T-helper 17 cell (primary cell): ENCODE measurements at regions not wholly inside any gene's neighbourhood (a gene's known extent, or its start where the extent isn't known, plus 50 kb on each side); places are given as distances from the start of the nearest gene placed in this dataset.

Experiments used
- ATAC-seq: fragments of 150-1000 bp; cut with Tn5 transposase; 2 replicates; pipeline ENCODE4 v1.10.0; 2021; ENCODE audit warnings: mild to moderate bottlenecking, moderate library complexity
- DNase-seq, 3 donors: peaks; one replicate each; pipeline versions ENCODE4 v3.0.0 to v3.0.0-alpha.2; 2020 to 2021
- H3K9me3 ChIP-seq: one replicate; pipeline ENCODE4 v1.7.0; 2013; ENCODE audit warnings: low read length, mild to moderate bottlenecking; ENCODE audit not compliant: control insufficient read depth, poor library complexity, severe bottlenecking
- H3K27ac Mint-ChIP-seq: one replicate; pipeline ENCODE4 v1.8.0; 2022; ENCODE audit warnings: mild to moderate bottlenecking, moderate library complexity, mixed read lengths
- H3K27me3 Mint-ChIP-seq: one replicate; pipeline ENCODE4 v1.8.0; 2022; ENCODE audit warnings: mixed read lengths
- H3K36me3 Mint-ChIP-seq: one replicate; pipeline ENCODE4 v1.8.0; 2022; ENCODE audit warnings: low read depth, mixed read lengths
- H3K4me1 Mint-ChIP-seq: one replicate; pipeline ENCODE4 v1.8.0; 2022; ENCODE audit warnings: mild to moderate bottlenecking, mixed read lengths
- H3K4me3 Mint-ChIP-seq: one replicate; pipeline ENCODE4 v1.8.0; 2022; ENCODE audit warnings: mild to moderate bottlenecking, moderate library complexity, mixed read lengths

- Mint-ChIP-seq H3K27ac (no peak overlapping the region), H3K4me1 (no peaks in the 10 kb centered on the region), H3K36me3 (peaks cover 3% of the 10 kb centered on the region), H3K4me3 (no peak overlapping the region), H3K27me3 (peaks cover 20% of the 10 kb centered on the region)
- ATAC-seq = no peak
- no peak for DNase-seq
- no peaks in the 10 kb centered on the region for H3K9me3 ChIP-seq
Observed at GRCh38 chr11:13062115-13062514, 53.0 kb downstream of the RASSF10 start.

DNA sequence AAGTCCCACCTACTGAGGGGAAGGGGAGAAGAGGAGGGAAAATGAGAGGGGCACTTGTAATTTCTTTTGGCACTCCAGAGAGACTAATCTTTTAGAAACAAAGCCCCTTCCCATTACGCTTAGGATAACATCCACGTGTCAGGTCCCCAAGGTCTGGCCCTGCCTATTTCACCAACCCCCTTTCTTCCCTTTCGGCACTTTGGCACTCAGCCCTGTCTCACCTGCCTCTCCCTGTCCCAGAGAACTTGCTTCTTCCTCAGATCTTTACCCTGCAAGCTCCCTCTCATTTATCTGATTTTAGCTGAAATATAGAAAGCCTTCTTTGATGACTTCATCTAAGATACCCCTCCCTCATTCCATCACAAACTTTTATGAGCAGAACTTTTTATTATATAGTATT lies 55.5 kb downstream of the RASSF10 start:
- DNase-seq (no peak), ATAC-seq (no peak)
- H3K36me3 Mint-ChIP-seq = peaks cover 3% of the 10 kb centered on the region
- peaks cover 26% of the 10 kb centered on the region for H3K27me3 Mint-ChIP-seq
- no peak overlapping the region for H3K27ac Mint-ChIP-seq
- no peak overlapping the region for H3K4me3 Mint-ChIP-seq
- no peaks in the 10 kb centered on the region for H3K4me1 Mint-ChIP-seq
- no peaks in the 10 kb centered on the region for H3K9me3 ChIP-seq

DNA sequence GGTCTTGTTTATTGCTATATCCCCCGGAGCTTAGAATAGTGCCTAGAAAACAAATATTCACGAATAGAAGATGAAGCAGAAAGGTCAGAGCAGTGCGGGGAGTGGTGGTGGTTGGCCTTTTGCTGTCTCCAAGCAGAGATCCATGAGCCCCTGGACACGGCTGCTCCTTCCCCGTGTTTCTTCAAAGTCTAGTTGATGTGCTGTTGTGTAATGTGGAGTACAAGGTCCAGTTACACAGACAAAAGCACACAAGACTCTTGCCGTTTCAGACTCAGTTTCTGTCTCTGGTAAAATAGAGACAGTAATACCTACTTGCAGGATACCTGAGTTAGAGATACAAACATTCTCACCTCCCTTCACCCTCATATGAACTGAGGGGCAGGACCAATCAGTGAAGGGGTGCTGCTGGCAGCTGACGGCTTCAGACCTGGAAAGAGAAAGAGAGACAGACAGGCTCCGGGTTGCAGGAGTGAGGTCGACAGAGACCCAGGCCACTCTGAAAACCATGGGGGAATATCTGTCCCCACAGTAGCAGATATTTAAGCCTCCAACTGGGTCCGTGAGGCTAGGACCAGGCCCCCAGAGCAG lies 56.2 kb downstream of the RASSF10 start:
- H3K9me3 ChIP-seq = no peaks in the 10 kb centered on the region
- peaks cover 27% of the 10 kb centered on the region for H3K27me3 Mint-ChIP-seq
- H3K27ac Mint-ChIP-seq = no peak overlapping the region
- ATAC-seq = no peak
- DNase-seq = no peak
- H3K36me3 Mint-ChIP-seq = peaks cover 3% of the 10 kb centered on the region
- no peak overlapping the region for H3K4me3 Mint-ChIP-seq
- no peaks in the 10 kb centered on the region for H3K4me1 Mint-ChIP-seq

DNA sequence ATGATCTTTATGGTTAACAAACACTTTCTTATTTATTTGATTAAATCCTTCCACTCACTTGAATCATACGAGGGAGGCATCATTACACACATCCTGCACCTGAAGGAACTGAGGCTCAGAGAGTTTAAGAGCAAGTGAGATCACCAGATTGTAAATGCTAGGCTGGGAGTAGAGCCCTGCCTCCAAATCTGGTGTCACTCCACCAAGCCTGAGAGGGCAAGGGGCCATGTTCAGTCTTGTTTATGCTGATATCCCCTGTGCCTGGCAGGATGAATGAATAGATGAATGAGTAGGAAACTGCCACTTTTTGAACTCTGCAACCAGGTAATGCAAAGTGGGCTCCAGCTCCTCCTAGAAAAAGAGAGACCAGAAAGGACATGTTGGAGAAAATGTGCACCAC lies 59.1 kb downstream of the RASSF10 start:
- Mint-ChIP-seq H3K4me3 (no peak overlapping the region), H3K27me3 (peaks cover 44% of the 10 kb centered on the region), H3K36me3 (peaks cover 3% of the 10 kb centered on the region), H3K27ac (no peak overlapping the region), H3K4me1 (no peaks in the 10 kb centered on the region)
- no peak for ATAC-seq
- DNase-seq = no peak
- no peaks in the 10 kb centered on the region for H3K9me3 ChIP-seq

GRCh38 chr11:13073119-13073981 lies 64.2 kb downstream of the RASSF10 start:
- no peak overlapping the region for H3K4me3 Mint-ChIP-seq
- no peak overlapping the region for H3K27ac Mint-ChIP-seq
- peaks cover 56% of the 10 kb centered on the region for H3K27me3 Mint-ChIP-seq
- H3K9me3 ChIP-seq = no peaks in the 10 kb centered on the region
- H3K4me1 Mint-ChIP-seq = no peaks in the 10 kb centered on the region
- DNase-seq (no peak), ATAC-seq (no peak)
- peaks cover 3% of the 10 kb centered on the region for H3K36me3 Mint-ChIP-seq

DNA sequence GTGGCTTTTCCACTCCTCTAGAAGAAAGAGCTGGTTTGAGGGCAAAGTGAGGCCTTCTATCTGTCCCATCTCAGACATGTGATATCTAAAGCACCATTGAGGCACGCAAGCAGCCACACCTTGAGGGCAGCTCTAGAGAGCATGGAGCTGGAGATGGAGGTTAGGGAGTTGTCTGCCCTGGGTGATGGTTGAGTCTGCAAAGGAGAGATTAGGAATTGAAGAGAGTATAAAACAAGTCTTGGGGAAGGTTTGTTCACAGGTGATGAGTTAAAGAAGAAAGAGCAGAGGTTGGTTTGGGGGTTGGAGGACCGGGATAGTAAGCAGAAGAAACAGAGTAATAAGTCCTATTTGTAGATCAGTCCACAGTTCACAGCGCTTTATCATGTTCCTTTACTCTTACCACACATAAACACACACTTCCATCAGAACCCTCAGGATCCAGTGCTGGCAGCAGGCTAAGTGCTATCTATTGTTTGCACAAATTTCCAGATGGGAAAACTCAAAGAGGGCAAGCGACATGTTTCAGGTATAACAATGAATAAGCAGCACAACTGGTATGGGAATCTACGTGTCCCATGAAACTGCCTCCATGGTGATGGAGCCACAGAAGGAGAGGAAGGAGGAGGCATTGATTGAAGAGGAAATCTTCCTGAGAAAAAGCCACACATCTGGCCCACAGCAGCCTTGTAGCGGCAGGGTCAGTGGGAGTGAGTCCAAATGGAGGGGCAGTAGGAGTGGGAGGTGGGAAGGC lies 65.8 kb downstream of the RASSF10 start:
- H3K9me3 ChIP-seq = no peaks in the 10 kb centered on the region
- no peak for DNase-seq
- Mint-ChIP-seq H3K4me3 (no peak overlapping the region), H3K27me3 (peaks cover 72% of the 10 kb centered on the region), H3K4me1 (no peaks in the 10 kb centered on the region), H3K36me3 (peaks cover 3% of the 10 kb centered on the region), H3K27ac (no peak overlapping the region)
- ATAC-seq = no peak

- H3K36me3 Mint-ChIP-seq = peaks cover 3% of the 10 kb centered on the region
- no peak overlapping the region for H3K27ac Mint-ChIP-seq
- H3K4me3 Mint-ChIP-seq = no peak overlapping the region
- ATAC-seq = no peak
- H3K4me1 Mint-ChIP-seq = no peaks in the 10 kb centered on the region
- no peaks in the 10 kb centered on the region for H3K9me3 ChIP-seq
- peaks cover 69% of the 10 kb centered on the region for H3K27me3 Mint-ChIP-seq
- DNase-seq = no peak
Observed at GRCh38 chr11:13076961-13077360, 67.8 kb downstream of the RASSF10 start.

- DNase-seq = no peak
- H3K4me3 Mint-ChIP-seq = no peak overlapping the region
- H3K4me1 Mint-ChIP-seq = no peaks in the 10 kb centered on the region
- no peaks in the 10 kb centered on the region for H3K9me3 ChIP-seq
- H3K27me3 Mint-ChIP-seq = peaks cover 76% of the 10 kb centered on the region
- no peak for ATAC-seq
- peaks cover 3% of the 10 kb centered on the region for H3K36me3 Mint-ChIP-seq
- H3K27ac Mint-ChIP-seq = no peak overlapping the region
Observed at GRCh38 chr11:13080861-13081260, 71.7 kb downstream of the RASSF10 start.

- DNase-seq (no peak), ATAC-seq (no peak)
- H3K9me3 ChIP-seq = no peaks in the 10 kb centered on the region
- Mint-ChIP-seq H3K27ac (no peak overlapping the region), H3K36me3 (peaks cover 3% of the 10 kb centered on the region), H3K4me3 (no peak overlapping the region), H3K4me1 (no peaks in the 10 kb centered on the region), H3K27me3 (peaks cover 74% of the 10 kb centered on the region)
Observed at GRCh38 chr11:13082588-13082987, 73.5 kb downstream of the RASSF10 start.

- no peaks in the 10 kb centered on the region for H3K9me3 ChIP-seq
- H3K36me3 Mint-ChIP-seq = no peaks in the 10 kb centered on the region
- peaks cover 3% of the 10 kb centered on the region for H3K4me1 Mint-ChIP-seq
- H3K27me3 Mint-ChIP-seq = peaks cover 19% of the 10 kb centered on the region
- DNase-seq = no peak
- no peak overlapping the region for H3K27ac Mint-ChIP-seq
- no peak for ATAC-seq
- no peak overlapping the region for H3K4me3 Mint-ChIP-seq
Observed at GRCh38 chr11:13090228-13090708, 81.2 kb downstream of the RASSF10 start.

GRCh38 chr11:13091373-13091772 lies 82.3 kb downstream of the RASSF10 start:
- peaks cover 3% of the 10 kb centered on the region for H3K4me1 Mint-ChIP-seq
- H3K27ac Mint-ChIP-seq = no peak overlapping the region
- ATAC-seq (no peak), DNase-seq (no peak)
- no peaks in the 10 kb centered on the region for H3K9me3 ChIP-seq
- no peaks in the 10 kb centered on the region for H3K36me3 Mint-ChIP-seq
- H3K27me3 Mint-ChIP-seq = peaks cover 10% of the 10 kb centered on the region
- no peak overlapping the region for H3K4me3 Mint-ChIP-seq

- no peaks in the 10 kb centered on the region for H3K9me3 ChIP-seq
- Mint-ChIP-seq H3K27me3 (peaks cover 7% of the 10 kb centered on the region), H3K4me3 (no peak overlapping the region), H3K36me3 (no peaks in the 10 kb centered on the region), H3K4me1 (peaks cover 3% of the 10 kb centered on the region), H3K27ac (no peak overlapping the region)
- ATAC-seq (no peak), DNase-seq (no peak)
Observed at GRCh38 chr11:13091804-13092203, 82.7 kb downstream of the RASSF10 start.

- H3K36me3 Mint-ChIP-seq = no peaks in the 10 kb centered on the region
- no peak overlapping the region for H3K4me3 Mint-ChIP-seq
- H3K27me3 Mint-ChIP-seq = peaks cover 8% of the 10 kb centered on the region
- DNase-seq (no peak), ATAC-seq (no peak)
- H3K4me1 Mint-ChIP-seq = peaks cover 3% of the 10 kb centered on the region
- no peak overlapping the region for H3K27ac Mint-ChIP-seq
- no peaks in the 10 kb centered on the region for H3K9me3 ChIP-seq
Observed at GRCh38 chr11:13094930-13095687, 86.0 kb downstream of the RASSF10 start.
